HepG2 (cell line): ENCODE measurements at regions not wholly inside any gene's neighbourhood (a gene's known extent, or its start where the extent isn't known, plus 50 kb on each side); places are given as distances from the start of the nearest gene placed in this dataset.

Source experiments
- ATAC-seq: fragments of 200-7000 bp; cut with Tn5 transposase; 3 replicates; pipeline ENCODE4 v1.9.1; 2020; ENCODE audit warnings: mild to moderate bottlenecking, moderate library complexity
- BruUV-seq: library from RNA; stranded (reverse); fragments of 400-500 nt; replicated peaks from 2 replicates; lab custom pipeline; 2021; lab: Mats Ljungman, UMichigan
- CTCF ChIA-PET: fragments of 300-600 bp; formaldehyde crosslinking; extraction: SDS; loops from one replicate; lab custom pipeline; 2021; ENCODE audit warnings: low total read pairs, inconsistent platforms, low intra/inter-chr PET ratio; lab: Yijun Ruan, JAX
- POLR2A ChIA-PET: fragments of 350-600 bp; sonication (Branson Sonifier 250); formaldehyde crosslinking; loops from one replicate; lab custom pipeline; 2020; ENCODE audit warnings: antibody characterized with exemption, inconsistent platforms; lab: Yijun Ruan, JAX
- DNase-seq: peaks from one replicate; pipeline ENCODE4 v3.0.0-alpha.2; 2015; ENCODE audit warnings: low spot score
- FAIRE-seq: peaks from 3 replicates; lab custom pipeline; 2011; peaks lifted over from hg19 to GRCh38; lab: Jason Lieb, UNC
- H2AFZ ChIP-seq: one replicate; pipeline ENCODE4 v1.6.1; 2011; ENCODE audit warnings: low read length, inconsistent platforms
- H3K27ac ChIP-seq: fragments of 300-600 bp; 3 replicates; pipeline ENCODE4 v1.8.0; 2011; ENCODE audit warnings: mixed run types, mild to moderate bottlenecking, mixed read lengths, low read length, inconsistent platforms; ENCODE audit not compliant: insufficient read depth; ENCODE audit errors: extremely low read length
- H3K27me3 ChIP-seq, 2 experiments: fragments of 200-600 bp in 1 of 2; 2 replicates in 1 of 2; 3 replicates in 1 of 2; pipeline versions ENCODE4 v1.6.0 to v1.8.0; 2011; ENCODE audit warnings: low read length in 2 of 2, mild to moderate bottlenecking in 2 of 2, moderate library complexity in 2 of 2, inconsistent platforms in 1 of 2; ENCODE audit not compliant: insufficient read depth in 2 of 2, control insufficient read depth in 1 of 2
- H3K36me3 ChIP-seq, 2 experiments: fragments of 200-600 bp in 1 of 2; replicated peaks in 1 of 2; 2 replicates in 1 of 2; 3 replicates in 1 of 2; pipeline versions ENCODE4 v1.5.1 to v1.8.0; 2011; ENCODE audit warnings: low read length in 2 of 2, inconsistent platforms in 1 of 2; ENCODE audit not compliant: insufficient read depth in 2 of 2, control insufficient read depth in 1 of 2
- H3K4me1 ChIP-seq: 2 replicates; pipeline ENCODE4 v1.5.1; 2012; ENCODE audit warnings: low read length, inconsistent platforms; ENCODE audit not compliant: insufficient read depth
- H3K4me2 ChIP-seq: 2 replicates; pipeline ENCODE4 v1.6.0; 2011; ENCODE audit warnings: low read depth, low read length, inconsistent platforms
- H3K4me3 ChIP-seq, 3 experiments: fragments of 200-600 bp in 1 of 3; sonication (generic), shearing (Covaris generic) in 1 of 3; replicated peaks in 1 of 3; 2 replicates each; pipeline ENCODE4 v1.5.1; 2011 to 2016; ENCODE audit warnings: low read length in 3 of 3, inconsistent platforms in 2 of 3, low read depth in 2 of 3, mild to moderate bottlenecking in 2 of 3, control low read depth in 1 of 3, mixed read lengths in 1 of 3; ENCODE audit not compliant: insufficient read depth in 1 of 3
- H3K79me2 ChIP-seq: one replicate; pipeline ENCODE4 v1.6.1; 2011; ENCODE audit warnings: low read length, inconsistent platforms; ENCODE audit not compliant: insufficient read depth
- H3K9ac ChIP-seq: 2 replicates; pipeline ENCODE4 v1.6.0; 2011; ENCODE audit warnings: mild to moderate bottlenecking, low read depth, low read length, inconsistent platforms; ENCODE audit not compliant: insufficient read depth
- H3K9me3 ChIP-seq: 2 replicates; pipeline ENCODE4 v1.5.1; 2012; ENCODE audit warnings: mild to moderate bottlenecking, low read length
- H4K20me1 ChIP-seq: 2 replicates; pipeline ENCODE4 v1.6.0; 2011; ENCODE audit warnings: inconsistent platforms, mild to moderate bottlenecking, low read length, moderate library complexity; ENCODE audit not compliant: insufficient read depth
- GABPB1 ChIP-seq: IDR thresholded peaks from 2 replicates; pipeline ENCODE4 v1.6.1; 2016; ENCODE audit warnings: mild to moderate bottlenecking, missing genetic modification reagents, moderate library complexity, missing compliant biosample characterization
- HNRNPH1 ChIP-seq: fragments of 200-400 bp; formaldehyde crosslinking; optimal IDR thresholded peaks from 2 replicates; pipeline ENCODE3; 2017; ENCODE audit warnings: mild to moderate bottlenecking, low read depth, low read length
- MAFF ChIP-seq: IDR thresholded peaks from 2 replicates; pipeline ENCODE4 v1.6.1; 2011; ENCODE audit warnings: low read depth, low read length, improper control_type of control experiment
- NFE2L2 ChIP-seq: fragments of 150-350 bp; IDR thresholded peaks from 2 replicates; pipeline ENCODE4 v1.6.1; 2014; ENCODE audit warnings: low read length
- PAXIP1 ChIP-seq: sonication (generic); formaldehyde crosslinking; conservative IDR thresholded peaks from 2 replicates; pipeline ENCODE4 v1.4.0; 2020; ENCODE audit warnings: mild to moderate bottlenecking, missing genetic modification reagents, moderate library complexity
- RAD21 ChIP-seq: fragments of 450-650 bp; formaldehyde crosslinking; IDR thresholded peaks from 2 replicates; pipeline ENCODE4 v1.5.0; 2020; ENCODE audit warnings: mild to moderate bottlenecking
- ZBTB21 ChIP-seq: sonication (generic); formaldehyde crosslinking; IDR thresholded peaks from 2 replicates; pipeline ENCODE4 v1.4.0; 2020; ENCODE audit warnings: missing genetic modification reagents
- ZNF430 ChIP-seq: sonication (generic); formaldehyde crosslinking; IDR thresholded peaks from 2 replicates; pipeline ENCODE4 v1.9.0; 2021; ENCODE audit warnings: mild to moderate bottlenecking, missing genetic modification reagents
- ZNF460 ChIP-seq: sonication (generic); formaldehyde crosslinking; IDR thresholded peaks from 2 replicates; pipeline ENCODE4 v1.5.1; 2020; ENCODE audit warnings: missing genetic modification reagents, mild to moderate bottlenecking, borderline replicate concordance
- ZNF746 ChIP-seq: sonication (generic); formaldehyde crosslinking; IDR thresholded peaks from 2 replicates; pipeline ENCODE4 v1.8.0; 2022; ENCODE audit warnings: mild to moderate bottlenecking, missing genetic modification reagents
- ZNF773 ChIP-seq: sonication (generic); formaldehyde crosslinking; IDR thresholded peaks from 2 replicates; pipeline ENCODE4 v1.4.0; 2020; ENCODE audit warnings: missing genetic modification reagents, borderline replicate concordance
- ZNF782 ChIP-seq: sonication (generic); formaldehyde crosslinking; IDR thresholded peaks from 2 replicates; pipeline ENCODE4 v1.4.0; 2020; ENCODE audit warnings: missing genetic modification reagents, mild to moderate bottlenecking, borderline replicate concordance
- ZNF850 ChIP-seq: sonication (generic); formaldehyde crosslinking; conservative IDR thresholded peaks from 2 replicates; pipeline ENCODE4 v1.9.0; 2021; ENCODE audit warnings: mild to moderate bottlenecking, missing genetic modification reagents
- WGBS: methylation state at CpG from one replicate; pipeline ENCODE4 v1.1.6; 2017; ENCODE audit warnings: low lambda C conversion rate; 5-methylcytosine and 5-hydroxymethylcytosine counted together
- in situ Hi-C: cut with HindIII; loops from 2 replicates; pipeline ENCODE4 v1.10.0; 2017; ENCODE audit warnings: low pct_unique_long_range_greater_than_20kb; ENCODE audit not compliant: extremely low pct_ligation_motif_present
- intact Hi-C: fragments of 100-400 bp; cut with micrococcal nuclease; formaldehyde crosslinking; loops from one replicate; pipeline ENCODE4 v1.10.0; 2022; ENCODE audit not compliant: unreplicated experiment
- TF ChIP-seq, protein P1 (sequence below): sonication (generic); formaldehyde crosslinking; IDR thresholded peaks from 2 replicates; pipeline ENCODE4 v1.4.0; 2020; ENCODE audit warnings: mild to moderate bottlenecking, missing genetic modification reagents
- TF ChIP-seq, protein P2 (sequence below): IDR thresholded peaks from 2 replicates; pipeline ENCODE4 v1.6.1; 2016; ENCODE audit warnings: control low read depth
- TF ChIP-seq, protein P3 (sequence below): sonication (generic); formaldehyde crosslinking; IDR thresholded peaks from 2 replicates; pipeline ENCODE4 v1.4.0; 2020; ENCODE audit warnings: mild to moderate bottlenecking, missing genetic modification reagents

- ChIA-PET CTCF (no interaction called here), POLR2A (no interaction called here)
- Histone ChIP-seq H3K27ac (no peak overlapping the region), H3K9me3 (no peaks in the 10 kb centered on the region), H3K36me3 (no peaks in the 10 kb centered on the region), H2AFZ (no peak overlapping the region), H3K79me2 (no peaks in the 10 kb centered on the region), H3K4me3 (no peak overlapping the region), H3K4me1 (no peaks in the 10 kb centered on the region), H3K4me2 (no peak overlapping the region), H3K27me3 (no peaks in the 10 kb centered on the region), H3K9ac (no peak overlapping the region), H4K20me1 (no peaks in the 10 kb centered on the region)
- intact Hi-C loops (no loop called here), in situ Hi-C loops (no loop called here)
- FAIRE-seq: no peak
- no peak for ATAC-seq
- DNase-seq: no peak
- BruUV-seq: no TSS peak
- 6% methylated on average over 1 of the region's 1 CpG for WGBS
- TF ChIP-seq, protein P1, sequence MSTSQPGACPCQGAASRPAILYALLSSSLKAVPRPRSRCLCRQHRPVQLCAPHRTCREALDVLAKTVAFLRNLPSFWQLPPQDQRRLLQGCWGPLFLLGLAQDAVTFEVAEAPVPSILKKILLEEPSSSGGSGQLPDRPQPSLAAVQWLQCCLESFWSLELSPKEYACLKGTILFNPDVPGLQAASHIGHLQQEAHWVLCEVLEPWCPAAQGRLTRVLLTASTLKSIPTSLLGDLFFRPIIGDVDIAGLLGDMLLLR: no peak
- TF ChIP-seq NFE2L2: no peak
- no peak for TF ChIP-seq ZBTB21
- no peak for TF ChIP-seq GABPB1 (CRISPR knock-in tag)
- no peak for TF ChIP-seq ZNF460 (CRISPR knock-in tag)
- TF ChIP-seq ZNF430 (CRISPR knock-in tag): no peak
- TF ChIP-seq, protein P2, sequence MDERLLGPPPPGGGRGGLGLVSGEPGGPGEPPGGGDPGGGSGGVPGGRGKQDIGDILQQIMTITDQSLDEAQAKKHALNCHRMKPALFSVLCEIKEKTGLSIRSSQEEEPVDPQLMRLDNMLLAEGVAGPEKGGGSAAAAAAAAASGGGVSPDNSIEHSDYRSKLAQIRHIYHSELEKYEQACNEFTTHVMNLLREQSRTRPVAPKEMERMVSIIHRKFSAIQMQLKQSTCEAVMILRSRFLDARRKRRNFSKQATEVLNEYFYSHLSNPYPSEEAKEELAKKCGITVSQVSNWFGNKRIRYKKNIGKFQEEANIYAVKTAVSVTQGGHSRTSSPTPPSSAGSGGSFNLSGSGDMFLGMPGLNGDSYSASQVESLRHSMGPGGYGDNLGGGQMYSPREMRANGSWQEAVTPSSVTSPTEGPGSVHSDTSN (CRISPR knock-in tag): no peak
- no peak for TF ChIP-seq ZNF782 (CRISPR knock-in tag)
- no peak for TF ChIP-seq ZNF850 (CRISPR knock-in tag)
- TF ChIP-seq PAXIP1 (CRISPR knock-in tag): no peak
- TF ChIP-seq RAD21 (CRISPR knock-in tag): no peak
- TF ChIP-seq ZNF773 (CRISPR knock-in tag): no peak
- TF ChIP-seq, protein P3, sequence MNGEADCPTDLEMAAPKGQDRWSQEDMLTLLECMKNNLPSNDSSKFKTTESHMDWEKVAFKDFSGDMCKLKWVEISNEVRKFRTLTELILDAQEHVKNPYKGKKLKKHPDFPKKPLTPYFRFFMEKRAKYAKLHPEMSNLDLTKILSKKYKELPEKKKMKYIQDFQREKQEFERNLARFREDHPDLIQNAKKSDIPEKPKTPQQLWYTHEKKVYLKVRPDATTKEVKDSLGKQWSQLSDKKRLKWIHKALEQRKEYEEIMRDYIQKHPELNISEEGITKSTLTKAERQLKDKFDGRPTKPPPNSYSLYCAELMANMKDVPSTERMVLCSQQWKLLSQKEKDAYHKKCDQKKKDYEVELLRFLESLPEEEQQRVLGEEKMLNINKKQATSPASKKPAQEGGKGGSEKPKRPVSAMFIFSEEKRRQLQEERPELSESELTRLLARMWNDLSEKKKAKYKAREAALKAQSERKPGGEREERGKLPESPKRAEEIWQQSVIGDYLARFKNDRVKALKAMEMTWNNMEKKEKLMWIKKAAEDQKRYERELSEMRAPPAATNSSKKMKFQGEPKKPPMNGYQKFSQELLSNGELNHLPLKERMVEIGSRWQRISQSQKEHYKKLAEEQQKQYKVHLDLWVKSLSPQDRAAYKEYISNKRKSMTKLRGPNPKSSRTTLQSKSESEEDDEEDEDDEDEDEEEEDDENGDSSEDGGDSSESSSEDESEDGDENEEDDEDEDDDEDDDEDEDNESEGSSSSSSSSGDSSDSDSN (CRISPR knock-in tag): no peak
- no peak for TF ChIP-seq MAFF
- TF ChIP-seq HNRNPH1: no peak
- TF ChIP-seq ZNF746 (CRISPR knock-in tag): no peak
Measured at GRCh38 chr3:20353286-20353685, 167.3 kb upstream of the SGO1 start.
